GM12875 (cell line): ENCODE measurements at regions not wholly inside any gene's neighbourhood (a gene's known extent, or its start where the extent isn't known, plus 50 kb on each side); places are given as distances from the start of the nearest gene placed in this dataset.
"Not testable (repeated sequence)": the region's sequence is repeated elsewhere in the genome, so short reads cannot be mapped to it uniquely, and the experiment has no call there.

Experiments used
- H3K4me3 ChIP-seq: one replicate; pipeline ENCODE4 v1.5.1; 2011; ENCODE audit warnings: low read depth, low read length, control low read depth
- CTCF ChIP-seq: IDR thresholded peaks from 2 replicates; pipeline ENCODE4 v1.5.1; 2011; ENCODE audit warnings: low read depth, mild to moderate bottlenecking, control low read depth, inconsistent platforms, low read length, moderate library complexity, borderline replicate concordance; ENCODE audit not compliant: insufficient read depth

DNA sequence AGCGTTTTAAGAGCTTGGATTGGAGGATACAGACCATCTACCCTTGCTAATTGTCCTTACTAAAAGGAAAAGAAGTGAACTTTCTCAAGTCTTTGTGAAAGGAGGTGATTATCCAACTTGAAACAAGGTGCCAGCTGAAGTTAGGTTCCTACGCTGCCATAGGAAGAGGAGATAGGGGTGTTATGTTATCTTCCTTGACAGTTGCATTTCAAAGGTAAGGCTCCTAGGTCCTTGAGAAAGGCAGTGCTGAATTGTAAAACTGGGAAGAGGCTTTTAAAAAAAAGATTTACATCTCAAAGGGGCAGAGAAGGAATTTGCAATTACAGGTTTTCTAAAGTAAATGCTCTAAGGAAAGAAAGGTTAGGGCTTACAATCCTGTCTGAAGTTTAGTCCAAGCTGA is 810.2 kb upstream of the LRATD1 start:
- TF ChIP-seq CTCF: no peak
- H3K4me3 ChIP-seq: no peak overlapping the region

- no peak for TF ChIP-seq CTCF
- no peak overlapping the region for H3K4me3 ChIP-seq
These were observed 806.1 kb upstream of the LRATD1 start for GRCh38 chr2:13826314-13826853.

DNA sequence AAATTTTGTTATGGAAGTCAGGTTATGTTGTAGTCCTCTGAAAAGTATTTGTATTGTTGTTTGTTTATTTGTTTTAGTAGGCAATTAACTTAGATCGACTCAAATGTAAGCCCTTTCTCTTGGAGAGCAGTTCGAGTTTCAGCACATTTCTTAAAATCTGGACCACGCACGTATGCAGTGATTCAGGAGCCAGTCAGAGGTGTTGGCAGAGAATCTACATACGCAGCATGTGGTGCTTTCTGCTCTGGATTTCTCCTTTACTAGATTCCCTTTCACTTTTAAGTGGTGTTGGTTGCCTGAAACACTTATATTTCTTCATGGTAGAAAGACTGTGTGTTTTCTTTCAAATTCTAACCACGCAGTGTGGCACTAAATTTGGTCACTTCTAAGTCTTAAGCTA is 773.9 kb upstream of the LRATD1 start:
- H3K4me3 ChIP-seq: no peak overlapping the region
- TF ChIP-seq CTCF: no peak

- not testable (repeated sequence) for H3K4me3 ChIP-seq
These were observed 764.2 kb upstream of the LRATD1 start for GRCh38 chr2:13868275-13868674.

- TF ChIP-seq CTCF: no peak
- no peak overlapping the region for H3K4me3 ChIP-seq
These were observed 756.0 kb upstream of the LRATD1 start for GRCh38 chr2:13876491-13877037.

DNA sequence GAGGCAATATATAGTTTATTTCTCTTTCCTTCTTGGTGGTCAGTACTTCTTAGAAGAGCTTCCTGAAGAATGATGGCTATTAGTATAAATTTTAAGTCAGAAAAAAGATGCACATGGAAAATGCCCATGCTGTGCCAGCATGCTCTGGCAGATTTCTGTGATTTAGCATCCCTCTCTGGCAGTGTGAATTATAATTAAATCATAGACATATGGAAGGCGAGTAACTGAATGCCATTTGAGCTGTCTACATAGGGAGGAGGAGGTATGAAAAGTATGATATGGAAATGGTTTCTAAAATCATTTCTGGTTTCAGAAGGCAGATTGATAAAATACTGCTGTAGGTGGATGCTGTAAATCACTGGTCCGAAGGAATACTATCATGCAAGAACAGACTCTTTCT is 754.9 kb upstream of the LRATD1 start:
- no peak overlapping the region for H3K4me3 ChIP-seq
- no peak for TF ChIP-seq CTCF

- no peak for TF ChIP-seq CTCF
- no peak overlapping the region for H3K4me3 ChIP-seq
These were observed 748.1 kb upstream of the LRATD1 start for GRCh38 chr2:13884291-13884976.

DNA sequence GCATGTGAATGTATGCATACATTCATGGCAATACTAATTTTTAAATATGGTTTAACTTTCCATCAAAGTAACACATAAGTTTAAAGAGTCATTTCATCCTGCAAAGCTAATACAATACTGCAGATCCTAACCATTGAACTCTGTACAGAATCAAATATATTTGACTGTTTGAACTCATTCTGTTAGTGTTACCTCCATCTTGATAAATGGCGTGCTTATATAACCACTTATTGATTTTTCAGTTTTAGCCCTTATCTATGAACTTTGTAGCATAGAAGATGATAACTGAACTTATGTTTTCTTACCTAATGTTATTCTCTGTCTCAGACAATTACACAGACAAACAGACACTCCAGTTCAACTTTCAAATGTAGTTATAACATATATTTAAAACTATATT is 731.0 kb upstream of the LRATD1 start:
- no peak overlapping the region for H3K4me3 ChIP-seq
- TF ChIP-seq CTCF: no peak
